Loucy (cell line): ENCODE measurements at regions not wholly inside any gene's neighbourhood (a gene's known extent, or its start where the extent isn't known, plus 50 kb on each side); places are given as distances from the start of the nearest gene placed in this dataset.

Source experiments
- CTCF ChIP-seq: fragments of 200-600 bp; sonication (generic); conservative IDR thresholded peaks from 2 replicates; pipeline ENCODE4 v1.5.1; 2014; ENCODE audit warnings: mild to moderate bottlenecking, antibody characterized with exemption, low read length
- EZH2phosphoT487 ChIP-seq: fragments of 200-600 bp; IDR thresholded peaks from 2 replicates; pipeline ENCODE4 v1.6.1; 2018; ENCODE audit warnings: antibody characterized with exemption, mild to moderate bottlenecking, moderate library complexity, borderline replicate concordance

GRCh38 chr2:188833799-188834198 is 140.4 kb upstream of the COL3A1 start:
- TF ChIP-seq CTCF (no peak), EZH2phosphoT487 (no peak)
